CD4-positive, CD25-positive, alpha-beta regulatory T cell (primary cell): ENCODE measurements at regions not wholly inside any gene's neighbourhood (a gene's known extent, or its start where the extent isn't known, plus 50 kb on each side); places are given as distances from the start of the nearest gene placed in this dataset.

Source experiments
- ATAC-seq, 2 donors: fragments of 150-1000 bp; cut with Tn5 transposase; one replicate each; pipeline ENCODE4 v1.10.0; 2021; ENCODE audit warnings: low read depth in 2 of 2, moderate number of reproducible peaks in 2 of 2, moderate library complexity in 1 of 2
- DNase-seq, 3 donors: peaks; one replicate each; pipeline versions ENCODE4 v3.0.0 to v3.0.0-alpha.2; 2012 to 2022; ENCODE audit warnings: mixed read lengths in 1 of 3
- H3K27ac ChIP-seq: one replicate; pipeline ENCODE4 v1.7.0; 2013; ENCODE audit warnings: mild to moderate bottlenecking, low read length; ENCODE audit not compliant: insufficient read depth, poor library complexity, severe bottlenecking
- H3K27me3 ChIP-seq: one replicate; pipeline ENCODE4 v1.7.0; 2013; ENCODE audit warnings: low read length; ENCODE audit not compliant: control insufficient read depth, insufficient read depth
- H3K36me3 ChIP-seq: one replicate; pipeline ENCODE4 v1.7.0; 2013; ENCODE audit warnings: mild to moderate bottlenecking, low read length, moderate library complexity; ENCODE audit not compliant: control insufficient read depth, insufficient read depth
- H3K4me1 ChIP-seq: 2 replicates; pipeline ENCODE4 v1.7.0; 2013; ENCODE audit warnings: mild to moderate bottlenecking, low read length; ENCODE audit not compliant: insufficient read depth, control insufficient read depth, poor library complexity, severe bottlenecking
- H3K4me3 ChIP-seq: one replicate; pipeline ENCODE4 v1.7.0; 2013; ENCODE audit warnings: low read depth, mild to moderate bottlenecking, low read length, moderate library complexity
- H3K9me3 ChIP-seq, 2 experiments: 1 replicate in 1 of 2; 2 replicates in 1 of 2; pipeline ENCODE4 v1.7.0; 2013; ENCODE audit warnings: low read length in 2 of 2, mild to moderate bottlenecking in 1 of 2, moderate library complexity in 1 of 2; ENCODE audit not compliant: control insufficient read depth in 2 of 2
- H3K27ac Mint-ChIP-seq, 3 donors: one replicate each; pipeline ENCODE4 v1.8.0; 2020 to 2022; ENCODE audit warnings: mild to moderate bottlenecking in 3 of 3, mixed read lengths in 3 of 3, moderate library complexity in 2 of 3
- H3K27me3 Mint-ChIP-seq: one replicate; pipeline ENCODE4 v1.8.0; 2022; ENCODE audit warnings: mild to moderate bottlenecking, mixed read lengths
- H3K36me3 Mint-ChIP-seq: one replicate; pipeline ENCODE4 v1.8.0; 2020; ENCODE audit warnings: mixed read lengths
- H3K4me1 Mint-ChIP-seq, 4 donors: one replicate each; pipeline ENCODE4 v1.8.0; 2020 to 2022; ENCODE audit warnings: mixed read lengths in 4 of 4, mild to moderate bottlenecking in 1 of 4
- H3K4me3 Mint-ChIP-seq, 4 donors: one replicate each; pipeline ENCODE4 v1.8.0; 2020 to 2022; ENCODE audit warnings: mild to moderate bottlenecking in 4 of 4, mixed read lengths in 4 of 4, moderate library complexity in 3 of 4
- H3K9me3 Mint-ChIP-seq, 7 donors: one replicate each; pipeline ENCODE4 v1.8.0; 2020 to 2022; ENCODE audit warnings: mixed read lengths in 7 of 7, mild to moderate bottlenecking in 3 of 7, moderate library complexity in 2 of 7

- no peak overlapping the region for H3K4me3 ChIP-seq
- DNase-seq (peak in 1 of 3 donors; percentile 0), ATAC-seq (no peak)
- H3K27me3 ChIP-seq, result no peaks in the 10 kb centered on the region
- no peaks in the 10 kb centered on the region for H3K4me1 ChIP-seq
- H3K36me3 Mint-ChIP-seq, result no peaks in the 10 kb centered on the region
- H3K27ac ChIP-seq, result no peak overlapping the region
- peaks cover 0 to 23% (median 6%) of the 10 kb centered on the region in 7 donors for H3K9me3 Mint-ChIP-seq
- no peaks in the 10 kb centered on the region for H3K36me3 ChIP-seq
- peaks cover 0 to 3% of the 10 kb centered on the region in 2 experiments for H3K9me3 ChIP-seq
- no peaks in the 10 kb centered on the region for H3K27me3 Mint-ChIP-seq
- no peak overlapping the region for H3K27ac Mint-ChIP-seq
- no peaks in the 10 kb centered on the region for H3K4me1 Mint-ChIP-seq
- H3K4me3 Mint-ChIP-seq, result no peak overlapping the region
Observed at GRCh38 chr20:11676630-11677287, 240.9 kb upstream of the BTBD3 start.

GRCh38 chr20:11677428-11677827, 240.3 kb upstream of the BTBD3 start:
- Histone ChIP-seq H3K27ac (no peak overlapping the region), H3K36me3 (no peaks in the 10 kb centered on the region), H3K4me3 (no peak overlapping the region), H3K27me3 (no peaks in the 10 kb centered on the region), H3K9me3 (peaks cover 0 to 3% of the 10 kb centered on the region in 2 experiments), H3K4me1 (no peaks in the 10 kb centered on the region)
- ATAC-seq, result no peak
- H3K27me3 Mint-ChIP-seq, result no peaks in the 10 kb centered on the region
- no peaks in the 10 kb centered on the region for H3K36me3 Mint-ChIP-seq
- DNase-seq, result no peak
- H3K4me1 Mint-ChIP-seq, result no peaks in the 10 kb centered on the region
- no peak overlapping the region for H3K4me3 Mint-ChIP-seq
- no peak overlapping the region for H3K27ac Mint-ChIP-seq
- peaks cover 0 to 23% (median 6%) of the 10 kb centered on the region in 7 donors for H3K9me3 Mint-ChIP-seq

- Mint-ChIP-seq H3K9me3 (peaks cover 0 to 22% (median 6%) of the 10 kb centered on the region in 7 donors), H3K36me3 (no peaks in the 10 kb centered on the region), H3K4me1 (no peaks in the 10 kb centered on the region), H3K27me3 (no peaks in the 10 kb centered on the region), H3K27ac (no peak overlapping the region), H3K4me3 (no peak overlapping the region)
- Histone ChIP-seq H3K4me3 (no peak overlapping the region), H3K27me3 (no peaks in the 10 kb centered on the region), H3K27ac (no peak overlapping the region), H3K4me1 (no peaks in the 10 kb centered on the region), H3K9me3 (peaks cover 0 to 3% of the 10 kb centered on the region in 2 experiments), H3K36me3 (no peaks in the 10 kb centered on the region)
- DNase-seq, result no peak
- ATAC-seq, result no peak
Observed at GRCh38 chr20:11677836-11678235, 239.9 kb upstream of the BTBD3 start.

GRCh38 chr20:11682285-11682684, 235.4 kb upstream of the BTBD3 start:
- Histone ChIP-seq H3K4me3 (no peak overlapping the region), H3K4me1 (no peaks in the 10 kb centered on the region), H3K36me3 (no peaks in the 10 kb centered on the region), H3K9me3 (peaks cover 2 to 3% of the 10 kb centered on the region in 2 experiments), H3K27ac (no peak overlapping the region), H3K27me3 (no peaks in the 10 kb centered on the region)
- Mint-ChIP-seq H3K9me3 (peaks cover 0 to 14% (median 3%) of the 10 kb centered on the region in 7 donors), H3K27me3 (no peaks in the 10 kb centered on the region), H3K27ac (no peak overlapping the region), H3K4me3 (no peak overlapping the region), H3K4me1 (no peaks in the 10 kb centered on the region), H3K36me3 (no peaks in the 10 kb centered on the region)
- DNase-seq (no peak), ATAC-seq (no peak)

- H3K27me3 Mint-ChIP-seq, result no peaks in the 10 kb centered on the region
- DNase-seq (no peak), ATAC-seq (no peak)
- no peaks in the 10 kb centered on the region for H3K36me3 Mint-ChIP-seq
- H3K4me1 ChIP-seq, result no peaks in the 10 kb centered on the region
- no peaks in the 10 kb centered on the region for H3K36me3 ChIP-seq
- H3K27ac ChIP-seq, result no peak overlapping the region
- peaks cover 5% of the 10 kb centered on the region in 2 experiments for H3K9me3 ChIP-seq
- peaks cover 0 to 4% (median 0%) of the 10 kb centered on the region in 4 donors for H3K4me1 Mint-ChIP-seq
- no peak overlapping the region for H3K4me3 ChIP-seq
- no peaks in the 10 kb centered on the region for H3K27me3 ChIP-seq
- H3K4me3 Mint-ChIP-seq, result no peak overlapping the region
- H3K27ac Mint-ChIP-seq, result no peak overlapping the region
- peaks cover 4 to 15% (median 6%) of the 10 kb centered on the region in 7 donors for H3K9me3 Mint-ChIP-seq
Observed at GRCh38 chr20:11686195-11686594, 231.5 kb upstream of the BTBD3 start.

- Histone ChIP-seq H3K9me3 (peaks cover 5% of the 10 kb centered on the region in 2 experiments), H3K27me3 (no peaks in the 10 kb centered on the region), H3K4me1 (no peaks in the 10 kb centered on the region), H3K36me3 (no peaks in the 10 kb centered on the region), H3K4me3 (no peak overlapping the region), H3K27ac (no peak overlapping the region)
- Mint-ChIP-seq H3K9me3 (peaks cover 4 to 15% (median 6%) of the 10 kb centered on the region in 7 donors), H3K4me1 (peaks cover 0 to 4% (median 0%) of the 10 kb centered on the region in 4 donors), H3K4me3 (no peak overlapping the region), H3K36me3 (no peaks in the 10 kb centered on the region), H3K27me3 (no peaks in the 10 kb centered on the region), H3K27ac (no peak overlapping the region)
- DNase-seq, result no peak
- ATAC-seq, result no peak
Observed at GRCh38 chr20:11686820-11687543, 230.7 kb upstream of the BTBD3 start.

GRCh38 chr20:11687546-11688292, 230.0 kb upstream of the BTBD3 start:
- Mint-ChIP-seq H3K4me1 (peaks cover 0 to 4% (median 0%) of the 10 kb centered on the region in 4 donors), H3K36me3 (no peaks in the 10 kb centered on the region), H3K4me3 (no peak overlapping the region), H3K27me3 (no peaks in the 10 kb centered on the region), H3K9me3 (peaks cover 4 to 15% (median 6%) of the 10 kb centered on the region in 7 donors), H3K27ac (no peak overlapping the region)
- H3K9me3 ChIP-seq, result peaks cover 5% of the 10 kb centered on the region in 2 experiments
- no peak for DNase-seq
- H3K4me1 ChIP-seq, result no peaks in the 10 kb centered on the region
- H3K36me3 ChIP-seq, result no peaks in the 10 kb centered on the region
- H3K27ac ChIP-seq, result no peak overlapping the region
- H3K4me3 ChIP-seq, result no peak overlapping the region
- H3K27me3 ChIP-seq, result no peaks in the 10 kb centered on the region
- ATAC-seq, result no peak
